Esophagus muscularis mucosa (tissue), 3 donors: ENCODE measurements at regions not wholly inside any gene's neighbourhood (a gene's known extent, or its start where the extent isn't known, plus 50 kb on each side); places are given as distances from the start of the nearest gene placed in this dataset.

ENCODE experiments used
- CTCF ChIP-seq, 3 experiments: fragments of 200-600 bp in 2 of 3; fragments of 450-650 bp in 1 of 3; sonication (generic) in 2 of 3; IDR thresholded peaks; one replicate each; pipeline ENCODE4 v1.5.1; 2017 to 2019; ENCODE audit warnings: antibody characterized with exemption in 3 of 3, mild to moderate bottlenecking in 2 of 3, moderate library complexity in 1 of 3
- POLR2A ChIP-seq: fragments of 450-650 bp; IDR thresholded peaks from one replicate; pipeline ENCODE4 v1.6.1; 2017; ENCODE audit warnings: antibody characterized with exemption, moderate library complexity, mild to moderate bottlenecking, low read depth
- POLR2AphosphoS5 ChIP-seq, 2 donors: sonication (generic); formaldehyde crosslinking; IDR thresholded peaks; one replicate each; pipeline ENCODE4 v1.6.1; 2017; ENCODE audit warnings: antibody characterized with exemption in 2 of 2

GRCh38 chr3:21989341-21990042 is 238.5 kb upstream of the ZNF385D start:
- TF ChIP-seq POLR2AphosphoS5 (IDR thresholded peaks at IDR 0.05) (no peak), CTCF (IDR thresholded peaks at IDR 0.05) (no peak), POLR2A (no peak)
